K562 (cell line): ENCODE measurements at regions not wholly inside any gene's neighbourhood (a gene's known extent, or its start where the extent isn't known, plus 50 kb on each side); places are given as distances from the start of the nearest gene placed in this dataset.

Source experiments
- JUND ChIP-seq, 2 experiments: IDR thresholded peaks; 2 replicates in 1 of 2; 3 replicates in 1 of 2; pipeline ENCODE4 v1.6.1; 2011; ENCODE audit warnings: borderline replicate concordance in 2 of 2, low read depth in 2 of 2, low read length in 2 of 2, improper control_type of control experiment in 1 of 2, missing biosample characterization in 1 of 2, missing genetic modification characterization in 1 of 2, missing genetic modification reagents in 1 of 2
- PHB ChIP-seq: fragments of 250-450 bp; sonication (Bioruptor Pico); IDR thresholded peaks from 2 replicates; pipeline ENCODE4 v1.5.0; 2021
- SREBF2 ChIP-seq: sonication (generic); formaldehyde crosslinking; IDR thresholded peaks from 2 replicates; pipeline ENCODE4 v1.4.0; 2020; ENCODE audit warnings: mild to moderate bottlenecking, missing genetic modification reagents
- SRSF3 ChIP-seq: fragments of 200-400 bp; formaldehyde crosslinking; IDR thresholded peaks from 2 replicates; pipeline ENCODE4 v1.6.1; 2016; ENCODE audit warnings: mild to moderate bottlenecking, low read length, moderate library complexity; ENCODE audit not compliant: insufficient read depth
- TF ChIP-seq, protein P1 (sequence below): fragments of 450-650 bp; IDR thresholded peaks from 2 replicates; pipeline ENCODE4 v1.6.1; 2016; ENCODE audit warnings: mild to moderate bottlenecking
- TF ChIP-seq, protein P2 (sequence below): fragments of 150-350 bp; conservative IDR thresholded peaks from 2 replicates; pipeline ENCODE4 v1.6.1; 2014; ENCODE audit warnings: low read length
- TF ChIP-seq, protein P3 (sequence below): sonication (generic); formaldehyde crosslinking; IDR thresholded peaks from 2 replicates; pipeline ENCODE4 v1.8.0; 2023; ENCODE audit warnings: mild to moderate bottlenecking, missing genetic modification reagents

DNA sequence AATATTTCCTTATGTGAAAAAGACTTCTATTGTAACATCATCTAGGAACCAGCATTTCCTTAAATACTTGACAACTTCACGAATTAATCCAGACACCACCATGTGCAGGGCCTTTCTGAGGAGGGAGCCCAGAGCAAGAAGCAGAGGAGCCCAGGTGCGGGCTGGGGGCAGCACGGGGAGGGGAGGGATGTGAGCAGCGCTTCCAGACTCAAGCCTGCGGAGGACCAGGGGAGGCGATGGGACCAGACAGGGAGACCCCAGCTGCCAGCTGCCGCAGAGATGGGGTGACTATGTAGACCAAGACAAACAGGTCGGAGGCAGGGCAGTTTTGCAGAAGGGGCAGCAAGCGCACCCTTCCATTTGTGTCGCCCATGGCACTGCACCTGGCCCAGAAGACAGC is 596.1 kb downstream of the IRX1 start:
- TF ChIP-seq PHB (CRISPR knock-in tag) (no peak), SREBF2 (CRISPR knock-in tag) (no peak), JUND (IDR thresholded peaks at IDR 0.05; ENCODE audit: borderline replicate concordance, low read depth, low read length) (no peak), JUND (tag; IDR thresholded peaks at IDR 0.05; ENCODE audit: borderline replicate concordance, low read depth, low read length) (no peak), SRSF3 (no peak)
- TF ChIP-seq, protein P1, sequence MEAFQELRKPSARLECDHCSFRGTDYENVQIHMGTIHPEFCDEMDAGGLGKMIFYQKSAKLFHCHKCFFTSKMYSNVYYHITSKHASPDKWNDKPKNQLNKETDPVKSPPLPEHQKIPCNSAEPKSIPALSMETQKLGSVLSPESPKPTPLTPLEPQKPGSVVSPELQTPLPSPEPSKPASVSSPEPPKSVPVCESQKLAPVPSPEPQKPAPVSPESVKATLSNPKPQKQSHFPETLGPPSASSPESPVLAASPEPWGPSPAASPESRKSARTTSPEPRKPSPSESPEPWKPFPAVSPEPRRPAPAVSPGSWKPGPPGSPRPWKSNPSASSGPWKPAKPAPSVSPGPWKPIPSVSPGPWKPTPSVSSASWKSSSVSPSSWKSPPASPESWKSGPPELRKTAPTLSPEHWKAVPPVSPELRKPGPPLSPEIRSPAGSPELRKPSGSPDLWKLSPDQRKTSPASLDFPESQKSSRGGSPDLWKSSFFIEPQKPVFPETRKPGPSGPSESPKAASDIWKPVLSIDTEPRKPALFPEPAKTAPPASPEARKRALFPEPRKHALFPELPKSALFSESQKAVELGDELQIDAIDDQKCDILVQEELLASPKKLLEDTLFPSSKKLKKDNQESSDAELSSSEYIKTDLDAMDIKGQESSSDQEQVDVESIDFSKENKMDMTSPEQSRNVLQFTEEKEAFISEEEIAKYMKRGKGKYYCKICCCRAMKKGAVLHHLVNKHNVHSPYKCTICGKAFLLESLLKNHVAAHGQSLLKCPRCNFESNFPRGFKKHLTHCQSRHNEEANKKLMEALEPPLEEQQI = no peak
- TF ChIP-seq, protein P2, sequence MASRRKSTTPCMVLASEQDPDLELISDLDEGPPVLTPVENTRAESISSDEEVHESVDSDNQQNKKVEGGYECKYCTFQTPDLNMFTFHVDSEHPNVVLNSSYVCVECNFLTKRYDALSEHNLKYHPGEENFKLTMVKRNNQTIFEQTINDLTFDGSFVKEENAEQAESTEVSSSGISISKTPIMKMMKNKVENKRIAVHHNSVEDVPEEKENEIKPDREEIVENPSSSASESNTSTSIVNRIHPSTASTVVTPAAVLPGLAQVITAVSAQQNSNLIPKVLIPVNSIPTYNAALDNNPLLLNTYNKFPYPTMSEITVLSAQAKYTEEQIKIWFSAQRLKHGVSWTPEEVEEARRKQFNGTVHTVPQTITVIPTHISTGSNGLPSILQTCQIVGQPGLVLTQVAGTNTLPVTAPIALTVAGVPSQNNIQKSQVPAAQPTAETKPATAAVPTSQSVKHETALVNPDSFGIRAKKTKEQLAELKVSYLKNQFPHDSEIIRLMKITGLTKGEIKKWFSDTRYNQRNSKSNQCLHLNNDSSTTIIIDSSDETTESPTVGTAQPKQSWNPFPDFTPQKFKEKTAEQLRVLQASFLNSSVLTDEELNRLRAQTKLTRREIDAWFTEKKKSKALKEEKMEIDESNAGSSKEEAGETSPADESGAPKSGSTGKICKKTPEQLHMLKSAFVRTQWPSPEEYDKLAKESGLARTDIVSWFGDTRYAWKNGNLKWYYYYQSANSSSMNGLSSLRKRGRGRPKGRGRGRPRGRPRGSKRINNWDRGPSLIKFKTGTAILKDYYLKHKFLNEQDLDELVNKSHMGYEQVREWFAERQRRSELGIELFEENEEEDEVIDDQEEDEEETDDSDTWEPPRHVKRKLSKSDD = no peak
- TF ChIP-seq, protein P3, sequence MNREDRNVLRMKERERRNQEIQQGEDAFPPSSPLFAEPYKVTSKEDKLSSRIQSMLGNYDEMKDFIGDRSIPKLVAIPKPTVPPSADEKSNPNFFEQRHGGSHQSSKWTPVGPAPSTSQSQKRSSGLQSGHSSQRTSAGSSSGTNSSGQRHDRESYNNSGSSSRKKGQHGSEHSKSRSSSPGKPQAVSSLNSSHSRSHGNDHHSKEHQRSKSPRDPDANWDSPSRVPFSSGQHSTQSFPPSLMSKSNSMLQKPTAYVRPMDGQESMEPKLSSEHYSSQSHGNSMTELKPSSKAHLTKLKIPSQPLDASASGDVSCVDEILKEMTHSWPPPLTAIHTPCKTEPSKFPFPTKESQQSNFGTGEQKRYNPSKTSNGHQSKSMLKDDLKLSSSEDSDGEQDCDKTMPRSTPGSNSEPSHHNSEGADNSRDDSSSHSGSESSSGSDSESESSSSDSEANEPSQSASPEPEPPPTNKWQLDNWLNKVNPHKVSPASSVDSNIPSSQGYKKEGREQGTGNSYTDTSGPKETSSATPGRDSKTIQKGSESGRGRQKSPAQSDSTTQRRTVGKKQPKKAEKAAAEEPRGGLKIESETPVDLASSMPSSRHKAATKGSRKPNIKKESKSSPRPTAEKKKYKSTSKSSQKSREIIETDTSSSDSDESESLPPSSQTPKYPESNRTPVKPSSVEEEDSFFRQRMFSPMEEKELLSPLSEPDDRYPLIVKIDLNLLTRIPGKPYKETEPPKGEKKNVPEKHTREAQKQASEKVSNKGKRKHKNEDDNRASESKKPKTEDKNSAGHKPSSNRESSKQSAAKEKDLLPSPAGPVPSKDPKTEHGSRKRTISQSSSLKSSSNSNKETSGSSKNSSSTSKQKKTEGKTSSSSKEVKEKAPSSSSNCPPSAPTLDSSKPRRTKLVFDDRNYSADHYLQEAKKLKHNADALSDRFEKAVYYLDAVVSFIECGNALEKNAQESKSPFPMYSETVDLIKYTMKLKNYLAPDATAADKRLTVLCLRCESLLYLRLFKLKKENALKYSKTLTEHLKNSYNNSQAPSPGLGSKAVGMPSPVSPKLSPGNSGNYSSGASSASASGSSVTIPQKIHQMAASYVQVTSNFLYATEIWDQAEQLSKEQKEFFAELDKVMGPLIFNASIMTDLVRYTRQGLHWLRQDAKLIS (CRISPR knock-in tag) = no peak
